ENCODE measurements at regions not wholly inside any gene's neighbourhood (a gene's known extent, or its start where the extent isn't known, plus 50 kb on each side); places are given as distances from the start of the nearest gene placed in this dataset.

- DNase-seq (ENCODE audit: low read depth) = no peak
Observed at GRCh38 chr12:89954259-89954658, 245.6 kb upstream of the ATP2B1 start.

GRCh38 chr12:89951694-89952060 lies 243.0 kb upstream of the ATP2B1 start:
- DNase-seq (ENCODE audit: low read depth) = no peak

DNA sequence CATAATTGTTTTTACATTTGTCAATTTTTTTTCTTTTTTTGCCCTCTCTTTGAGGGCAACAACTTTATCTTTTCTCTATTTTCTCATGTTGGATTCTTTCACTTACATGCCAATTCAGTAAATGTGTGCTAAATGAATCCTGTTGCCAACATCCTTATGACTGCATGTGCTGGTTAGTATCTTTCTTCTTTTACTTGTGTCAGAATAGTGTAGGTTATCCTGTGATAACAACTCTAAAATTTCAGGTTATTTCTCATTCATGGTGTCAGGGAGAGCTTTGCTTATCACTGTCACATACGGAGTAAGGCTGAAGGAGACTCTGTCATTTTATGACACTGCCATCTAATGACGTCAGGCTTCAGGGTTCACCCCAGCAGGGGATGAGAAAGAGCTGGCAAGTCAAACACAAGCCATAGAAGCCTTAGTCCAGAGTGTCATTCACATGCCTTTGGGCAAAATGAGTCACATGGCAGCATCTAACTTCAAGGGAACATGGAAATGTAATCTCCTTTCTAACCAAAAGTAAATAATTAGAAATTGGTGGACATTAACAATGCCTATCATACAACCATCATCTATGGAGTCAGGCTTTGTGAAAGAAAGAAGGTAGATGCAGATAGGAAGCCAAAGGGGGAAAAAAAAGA lies 242.5 kb upstream of the ATP2B1 start:
- DNase-seq (ENCODE audit: low read depth) = no peak

DNA sequence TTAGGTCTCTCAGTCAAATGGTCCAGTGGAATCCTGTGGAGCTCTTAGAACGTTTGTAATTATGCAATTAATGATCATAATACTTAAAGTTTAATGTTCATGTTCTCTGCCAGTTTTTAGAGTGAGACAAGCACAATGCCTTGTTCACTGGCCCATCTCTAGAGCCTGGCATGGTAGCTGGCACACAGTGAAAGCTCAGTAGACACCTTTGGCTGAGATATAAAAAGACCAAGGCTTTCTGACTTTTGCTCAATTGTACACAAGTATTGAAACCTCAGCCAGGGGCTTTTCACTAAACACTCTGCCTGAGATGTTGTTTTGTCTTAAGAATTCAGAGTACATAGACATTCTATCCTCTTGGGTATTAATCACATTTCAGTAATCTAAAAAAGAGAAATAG lies 241.8 kb upstream of the ATP2B1 start:
- no peak for DNase-seq (ENCODE audit: low read depth)

GRCh38 chr12:89949457-89950195 lies 241.0 kb upstream of the ATP2B1 start:
- peak; percentile 78 for DNase-seq (ENCODE audit: low read depth)

- DNase-seq (ENCODE audit: low read depth) = no peak
Observed at GRCh38 chr12:89948271-89949175, 239.9 kb upstream of the ATP2B1 start.

- peak; percentile 81 for DNase-seq (ENCODE audit: low read depth)
Observed at GRCh38 chr12:89947437-89948270, 239.0 kb upstream of the ATP2B1 start.

DNA sequence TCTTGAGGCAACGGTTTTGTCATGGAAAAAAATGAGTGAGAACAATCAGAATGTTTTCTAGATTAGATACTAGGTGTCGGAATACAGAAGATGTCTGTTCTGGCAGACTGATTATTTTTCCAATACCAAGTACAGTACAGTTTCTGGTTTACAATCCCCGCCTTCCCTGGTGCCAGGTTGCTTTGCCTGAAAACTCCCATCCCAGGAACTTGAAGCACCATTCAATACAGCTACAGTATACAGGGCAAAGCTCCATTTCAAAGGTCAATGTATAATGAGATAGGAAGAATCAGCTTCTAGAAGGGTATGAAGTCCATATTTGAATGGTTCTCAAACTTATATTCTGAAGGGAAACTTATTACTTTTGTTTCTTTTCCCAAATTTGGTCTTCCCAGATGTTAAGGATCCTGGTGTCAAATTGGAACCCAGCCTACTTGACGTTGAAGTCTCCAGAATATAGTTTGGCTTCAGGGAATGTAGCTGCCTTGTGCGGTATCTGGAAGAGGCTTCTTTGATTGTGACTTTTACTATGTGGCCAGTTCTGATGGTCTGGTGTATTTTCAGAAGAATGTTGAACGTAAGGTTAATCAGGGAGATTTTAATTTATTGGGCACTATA lies 238.0 kb upstream of the ATP2B1 start:
- no peak for DNase-seq (ENCODE audit: low read depth)

DNA sequence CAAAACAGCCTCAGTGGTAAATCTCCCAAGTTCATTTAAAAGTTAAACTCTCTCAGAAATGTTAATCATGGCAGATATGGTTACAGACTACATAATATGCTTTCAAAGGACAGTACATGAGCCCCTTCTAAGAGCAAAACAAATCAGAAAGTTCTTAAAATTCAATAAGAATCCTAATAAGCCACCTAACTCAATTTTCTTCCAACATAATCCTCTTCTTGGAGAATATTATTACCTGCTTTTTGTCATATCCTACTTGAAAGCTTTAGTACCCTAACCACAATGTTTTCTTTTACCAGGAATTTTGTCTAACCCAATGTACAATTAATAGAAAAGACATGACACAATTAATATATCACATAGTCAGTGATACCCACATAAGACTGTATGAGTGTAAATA lies 236.5 kb upstream of the ATP2B1 start:
- DNase-seq (ENCODE audit: low read depth) = no peak

GRCh38 chr12:89943463-89943862 lies 234.8 kb upstream of the ATP2B1 start:
- no peak for DNase-seq (ENCODE audit: low read depth)

DNA sequence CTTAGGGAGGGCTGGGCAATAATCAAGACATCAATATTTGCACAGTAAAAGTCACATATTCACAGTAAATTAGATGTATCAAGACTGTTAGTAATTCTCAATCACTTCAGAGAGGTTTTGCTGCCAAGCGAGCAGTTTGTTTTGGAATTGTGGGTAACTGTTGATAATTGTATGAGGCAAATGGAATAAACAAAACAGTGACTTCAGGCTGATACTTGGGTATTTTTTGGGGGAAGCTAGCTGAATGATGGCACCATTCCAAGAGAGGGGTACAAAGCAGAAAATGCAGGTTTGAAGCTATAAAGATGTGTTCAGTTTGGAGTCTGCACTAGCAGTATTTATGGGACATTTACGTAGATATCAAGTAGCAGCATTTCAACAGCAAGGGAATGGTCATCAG lies 232.8 kb upstream of the ATP2B1 start:
- no peak for DNase-seq (ENCODE audit: low read depth)

DNA sequence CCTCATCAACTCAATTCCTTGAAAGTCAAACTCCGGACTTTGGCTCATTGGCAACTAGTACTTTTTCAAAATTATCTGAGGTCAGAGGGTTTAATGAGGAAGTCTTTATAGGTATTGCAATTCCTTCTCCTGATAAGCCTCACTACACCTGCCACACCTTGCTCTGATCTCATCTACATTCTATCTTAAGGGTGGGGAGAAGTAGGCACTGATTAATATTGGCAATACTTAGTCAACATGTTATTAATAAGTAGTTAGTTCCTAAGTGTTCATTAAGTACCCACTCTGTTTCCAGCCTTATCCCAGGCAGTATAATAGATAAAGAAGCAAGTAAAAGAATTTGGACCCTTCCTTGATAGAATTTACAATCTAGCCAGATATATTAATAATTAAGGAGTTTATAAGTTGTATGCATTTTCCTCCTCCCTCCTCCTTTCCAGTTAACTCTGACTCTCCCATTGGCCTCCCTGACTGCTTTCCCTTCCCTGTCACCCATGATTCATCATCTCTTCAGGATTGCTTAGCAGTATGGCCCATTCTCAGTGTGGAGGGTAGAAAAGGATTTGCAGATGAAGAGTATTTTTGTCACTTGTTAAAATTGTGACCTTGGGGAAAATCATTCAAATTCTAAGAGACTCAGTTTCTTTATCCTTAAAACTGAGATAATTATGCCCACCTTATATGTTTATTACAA lies 231.0 kb upstream of the ATP2B1 start:
- DNase-seq (ENCODE audit: low read depth) = no peak

- DNase-seq (ENCODE audit: low read depth) = no peak
Observed at GRCh38 chr12:89936631-89937030, 228.0 kb upstream of the ATP2B1 start.

- DNase-seq (ENCODE audit: low read depth) = no peak
Observed at GRCh38 chr12:89935850-89936249, 227.2 kb upstream of the ATP2B1 start.

- DNase-seq (ENCODE audit: low read depth) = peak; percentile 60
Observed at GRCh38 chr12:89933911-89934310, 225.3 kb upstream of the ATP2B1 start.

GRCh38 chr12:89932954-89933353 lies 224.3 kb upstream of the ATP2B1 start:
- no peak for DNase-seq (ENCODE audit: low read depth)

DNA sequence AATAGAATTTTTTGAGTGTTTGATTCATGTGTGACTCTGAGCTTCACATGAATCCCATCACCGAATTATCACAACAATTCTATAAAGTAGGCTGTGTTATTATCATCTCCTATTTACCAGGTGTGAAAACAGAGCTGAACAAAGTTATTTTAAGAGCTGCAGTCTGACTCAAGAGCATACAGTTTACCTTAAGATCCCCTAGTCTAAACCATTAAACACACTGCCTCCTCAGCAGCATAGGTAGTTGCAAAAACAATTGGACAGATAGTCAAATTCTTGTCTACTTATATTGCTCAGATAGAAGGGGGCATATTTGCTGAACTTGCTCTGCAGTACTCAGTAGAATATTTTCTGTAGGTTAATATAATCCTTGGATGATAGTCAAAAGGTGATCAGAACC lies 219.8 kb upstream of the ATP2B1 start:
- DNase-seq (ENCODE audit: low read depth) = no peak

DNA sequence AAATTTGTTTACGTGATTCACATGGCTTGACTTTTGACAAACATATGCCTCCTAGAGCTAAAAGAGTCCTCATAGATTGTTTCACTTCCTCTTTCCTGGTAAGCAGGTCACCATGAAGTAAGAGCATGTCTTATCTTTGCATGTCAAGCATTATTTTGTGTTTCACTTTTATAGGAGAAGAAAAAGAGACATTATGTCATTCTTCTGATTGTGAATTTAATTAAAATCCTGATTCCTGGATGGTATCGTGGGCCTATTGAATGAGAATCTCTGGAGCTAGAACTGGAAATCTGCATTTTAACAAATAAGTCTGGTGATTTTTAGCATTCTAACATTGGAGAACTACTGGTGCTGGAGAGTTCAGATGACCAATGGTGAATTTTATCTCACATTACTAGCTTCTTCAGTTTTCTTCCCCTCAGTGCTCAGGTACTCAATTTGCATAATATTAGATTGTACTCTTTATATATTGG lies 218.6 kb upstream of the ATP2B1 start:
- no peak for DNase-seq (ENCODE audit: low read depth)

DNA sequence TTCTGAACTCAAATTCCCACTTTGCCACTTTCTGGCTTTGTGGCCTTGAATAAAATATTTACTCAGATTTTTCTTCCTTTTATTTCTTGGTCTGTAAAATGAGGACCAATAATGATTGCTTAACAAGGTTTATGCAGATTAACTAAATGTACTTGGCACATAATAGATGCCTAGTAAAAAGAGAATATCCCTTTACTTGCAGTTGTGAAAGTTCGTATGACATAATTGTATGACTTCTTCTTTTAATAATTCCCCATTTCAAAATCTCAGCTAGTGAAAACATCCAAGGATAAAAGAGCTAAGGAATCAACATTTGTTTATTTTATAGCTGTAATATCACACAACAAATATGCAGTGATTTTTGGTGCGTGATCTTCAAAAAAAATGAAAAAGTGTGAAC lies 215.6 kb upstream of the ATP2B1 start:
- DNase-seq (ENCODE audit: low read depth) = no peak

- DNase-seq (ENCODE audit: low read depth) = no peak
Observed at GRCh38 chr12:89923091-89923490, 214.5 kb upstream of the ATP2B1 start.

DNA sequence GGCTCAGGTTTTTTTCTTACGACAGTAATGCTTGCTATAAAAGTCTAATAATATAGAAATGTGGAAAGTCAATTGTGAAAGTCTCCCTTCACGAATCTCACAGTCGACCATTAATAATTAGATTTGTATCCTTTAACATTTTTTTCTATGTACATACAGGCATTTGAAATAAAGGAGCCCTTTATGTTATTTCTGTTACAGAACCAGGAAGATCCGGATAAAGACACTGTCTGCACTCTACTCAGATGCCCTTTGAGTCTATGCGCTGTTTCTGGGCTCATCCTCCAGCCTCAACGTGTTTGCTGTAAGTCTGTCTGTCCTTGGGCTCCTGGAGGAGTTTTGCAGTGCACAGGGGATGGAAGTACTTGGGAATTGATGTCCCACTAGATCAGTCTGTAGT lies 212.2 kb upstream of the ATP2B1 start:
- no peak for DNase-seq (ENCODE audit: low read depth)
